SH-SY5Y (cell line): ENCODE measurements at regions not wholly inside any gene's neighbourhood (a gene's known extent, or its start where the extent isn't known, plus 50 kb on each side); places are given as distances from the start of the nearest gene placed in this dataset.

Experiments
- GATA2 ChIP-seq: IDR thresholded peaks from 2 replicates; pipeline ENCODE4 v1.6.1; 2011; ENCODE audit warnings: mild to moderate bottlenecking, low read depth, low read length
- GATA3 ChIP-seq: IDR thresholded peaks from 2 replicates; pipeline ENCODE4 v1.6.1; 2011; ENCODE audit warnings: low read depth, mild to moderate bottlenecking, low read length, moderate library complexity

DNA sequence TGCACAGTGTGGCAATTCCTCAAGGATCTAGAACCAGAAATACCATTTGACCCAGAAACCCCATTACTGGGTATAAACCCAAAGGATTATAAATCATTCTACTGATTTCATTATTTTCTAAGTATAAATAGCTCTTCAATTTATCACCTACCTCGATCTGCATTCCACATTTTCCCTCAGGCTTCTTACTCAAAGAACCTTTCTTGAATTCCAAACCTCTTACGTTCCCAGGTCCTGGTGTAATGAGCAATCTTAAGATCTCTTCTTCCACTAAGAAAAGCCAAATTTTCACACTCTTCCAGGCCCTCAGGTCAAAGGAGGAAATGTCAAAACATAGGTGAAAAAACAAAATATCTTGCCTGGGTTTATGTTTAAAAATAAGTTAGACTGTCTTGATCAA lies 237.3 kb upstream of the GPC6 start:
- no peak for TF ChIP-seq GATA2
- TF ChIP-seq GATA3, result no peak

DNA sequence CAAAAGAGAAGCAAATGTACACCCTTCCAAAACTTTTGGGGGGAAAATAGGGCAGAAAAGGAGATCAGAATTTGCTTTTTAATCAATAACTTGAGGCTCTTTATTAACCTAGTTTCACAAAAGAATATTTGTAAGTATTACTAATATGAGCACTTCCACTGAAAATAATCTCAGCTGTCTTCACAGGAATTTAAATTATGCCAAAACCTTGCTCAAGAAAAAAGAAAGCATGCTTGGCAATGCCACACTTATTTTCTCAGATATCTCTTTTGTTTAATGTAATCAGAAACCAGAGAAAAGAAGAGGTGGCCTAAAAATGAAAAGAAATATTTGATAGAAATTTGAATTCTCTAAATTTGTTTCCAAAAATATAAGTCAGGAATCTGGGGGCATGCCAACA lies 234.9 kb upstream of the GPC6 start:
- no peak for TF ChIP-seq GATA3
- no peak for TF ChIP-seq GATA2

DNA sequence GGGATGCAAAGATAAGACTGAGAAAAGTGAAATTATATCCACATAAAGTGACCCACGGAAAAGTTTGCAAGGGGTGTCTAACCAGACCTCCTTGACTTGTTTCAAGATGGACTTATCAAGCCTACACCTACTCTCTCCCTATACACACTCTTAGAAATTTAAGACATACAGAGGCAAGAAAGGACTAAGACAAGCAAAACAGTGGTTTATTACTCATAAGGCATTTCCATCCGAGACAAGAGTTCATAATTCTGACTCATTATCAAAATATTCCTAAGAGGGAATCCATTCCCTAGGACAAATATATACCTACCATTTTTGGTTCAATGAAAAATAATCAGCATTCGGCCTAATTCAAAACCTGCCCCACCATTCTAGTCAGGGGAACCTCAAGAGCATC lies 232.6 kb upstream of the GPC6 start:
- no peak for TF ChIP-seq GATA2
- no peak for TF ChIP-seq GATA3

DNA sequence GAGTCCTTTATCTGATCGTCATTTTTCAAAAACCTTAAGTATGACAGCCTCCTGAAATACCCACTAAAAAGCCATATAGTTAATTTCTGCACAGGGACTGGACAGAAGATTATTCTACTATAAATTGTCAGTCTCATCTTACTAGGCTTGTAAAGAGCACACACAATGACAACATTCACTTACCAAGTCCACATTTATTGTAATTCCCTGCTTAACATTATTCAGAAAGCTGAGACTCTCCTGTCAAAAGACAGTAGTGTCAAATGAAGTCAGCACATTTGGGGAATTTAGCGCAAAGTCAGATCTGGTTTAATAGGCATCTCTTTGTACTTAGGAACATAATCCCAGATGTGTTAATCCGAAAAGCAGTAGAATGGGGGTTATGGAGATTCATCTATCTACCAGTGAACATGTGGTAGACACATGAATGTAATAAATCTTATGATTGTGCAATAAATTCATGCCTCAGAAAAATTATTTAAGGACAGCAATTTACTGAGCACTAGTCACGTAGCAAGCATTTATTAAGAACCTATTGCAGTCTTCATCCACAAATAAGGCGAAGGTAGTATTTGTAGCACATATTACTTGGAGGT lies 224.6 kb upstream of the GPC6 start:
- TF ChIP-seq GATA2, result no peak
- TF ChIP-seq GATA3, result no peak

DNA sequence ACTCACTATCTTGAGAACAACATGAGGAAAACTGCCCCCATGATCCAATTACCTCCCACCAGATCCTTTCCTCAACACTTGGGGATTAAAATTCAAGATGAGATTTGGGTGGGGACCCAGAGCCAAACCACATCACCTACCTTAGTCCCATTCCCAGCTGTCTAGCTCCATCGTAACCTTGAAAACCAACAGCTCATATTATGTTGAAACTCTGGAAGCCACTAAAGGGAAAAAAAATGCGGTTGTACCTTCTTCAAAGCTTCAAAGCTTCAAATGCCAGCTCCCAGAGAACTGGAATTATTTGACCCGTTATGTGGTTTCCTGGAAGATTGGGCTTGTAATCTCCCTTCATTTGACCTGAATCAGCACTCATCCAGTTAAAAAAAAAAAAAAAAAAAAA lies 223.1 kb upstream of the GPC6 start:
- TF ChIP-seq GATA3 (no peak), GATA2 (no peak)

DNA sequence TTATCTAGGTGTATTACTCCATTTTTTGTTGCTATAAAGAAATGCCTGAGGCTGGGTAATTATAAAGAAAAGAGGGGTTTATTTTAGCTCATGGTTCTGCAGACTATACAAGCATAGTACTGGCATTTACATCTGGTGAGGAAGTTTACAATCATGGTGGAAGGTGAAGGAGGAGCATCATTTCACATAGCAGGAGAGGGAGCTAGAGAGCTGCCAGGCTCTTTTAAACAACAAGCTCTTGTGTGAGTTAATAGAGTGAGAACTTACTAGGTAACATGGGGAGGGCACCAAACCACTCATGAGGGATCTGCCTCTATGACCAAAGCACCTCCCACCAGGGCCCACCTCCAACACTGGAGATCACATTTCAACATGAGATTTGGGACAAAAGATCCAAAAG lies 221.7 kb upstream of the GPC6 start:
- TF ChIP-seq GATA3 (no peak), GATA2 (no peak)

DNA sequence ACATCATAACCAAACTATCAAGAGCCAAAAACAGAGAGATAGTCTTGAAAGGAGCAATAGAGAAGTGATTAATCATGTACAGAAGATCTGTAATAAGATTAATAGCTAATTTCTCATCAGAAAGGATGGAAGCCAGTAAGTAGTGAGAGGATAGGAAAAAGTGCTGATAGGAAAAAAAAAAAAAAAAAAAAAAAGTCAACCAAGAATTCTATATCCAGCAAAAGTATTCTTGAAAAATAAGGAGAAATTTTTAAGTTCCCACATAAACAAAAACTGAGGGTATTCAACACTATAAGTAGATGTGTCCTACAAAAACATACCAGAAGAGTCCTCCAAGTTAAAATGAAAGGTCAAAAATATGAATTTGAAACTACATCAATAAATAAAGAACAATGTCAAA lies 218.7 kb upstream of the GPC6 start:
- TF ChIP-seq GATA2 (no peak), GATA3 (no peak)

DNA sequence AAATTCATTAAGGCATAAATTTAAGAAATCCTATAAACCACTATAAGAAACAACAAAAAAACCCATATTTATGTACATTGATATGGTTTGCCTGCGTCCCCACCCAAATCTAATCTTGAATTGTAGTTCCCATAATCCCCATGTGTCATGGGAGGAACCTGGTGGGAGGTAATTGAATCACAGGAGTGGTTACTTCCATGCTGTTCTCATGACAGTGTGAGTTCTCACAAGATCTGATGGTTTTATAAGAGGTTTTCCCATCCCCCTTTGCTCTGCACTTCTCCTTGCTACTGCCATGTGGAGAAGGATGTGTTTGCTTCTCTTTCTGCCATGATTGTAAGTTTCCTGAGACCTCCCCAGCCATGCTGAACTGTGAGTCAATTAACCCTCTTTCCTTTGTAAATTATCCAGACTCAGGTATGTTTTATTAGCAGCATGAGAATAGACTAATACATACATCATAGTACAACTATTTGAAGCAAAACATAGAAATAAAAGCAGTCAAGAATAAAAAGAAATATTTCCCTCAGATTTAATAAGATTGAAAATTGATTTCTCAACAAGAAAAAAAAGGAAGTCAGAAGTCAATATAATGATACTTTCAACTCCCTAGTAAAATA lies 209.0 kb upstream of the GPC6 start:
- TF ChIP-seq GATA3 (no peak), GATA2 (no peak)

DNA sequence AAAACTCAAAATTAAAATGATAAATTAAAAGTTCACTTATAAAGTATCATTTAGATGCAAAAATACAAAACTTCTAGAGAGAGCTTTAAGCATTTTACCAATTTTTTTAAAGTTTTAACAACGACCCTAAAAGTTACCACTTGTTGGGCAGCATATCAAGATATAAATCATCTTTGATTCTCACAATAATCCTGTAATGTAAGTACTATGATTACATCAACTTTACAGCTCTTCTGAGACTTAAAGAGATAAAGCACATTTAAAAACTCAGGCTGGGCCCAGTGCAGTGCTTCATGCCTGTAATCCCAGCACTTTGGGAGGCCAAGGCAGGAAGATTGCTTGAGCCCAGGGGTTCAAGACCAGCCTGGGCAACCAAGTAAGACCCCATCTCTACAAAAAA lies 202.7 kb upstream of the GPC6 start:
- TF ChIP-seq GATA3 (no peak), GATA2 (no peak)

DNA sequence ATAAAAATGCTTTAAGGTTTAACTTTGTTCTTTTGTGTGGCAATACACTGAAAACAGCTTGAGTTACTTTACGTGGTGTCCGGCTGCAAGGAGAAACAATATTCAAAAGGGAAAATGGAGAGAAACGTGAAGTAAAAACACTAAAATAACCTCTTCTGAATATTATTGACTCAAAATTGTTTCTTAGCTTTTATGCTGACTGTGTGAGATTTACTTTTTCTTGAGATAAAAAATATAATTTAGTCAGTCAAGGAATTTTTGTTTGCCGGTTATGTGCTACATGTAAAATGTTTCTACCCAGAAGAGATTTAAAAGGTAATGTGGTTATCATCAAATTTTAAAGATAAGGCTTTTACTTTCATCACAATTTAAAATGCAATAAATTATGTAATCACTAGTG lies 200.6 kb upstream of the GPC6 start:
- no peak for TF ChIP-seq GATA2
- no peak for TF ChIP-seq GATA3

DNA sequence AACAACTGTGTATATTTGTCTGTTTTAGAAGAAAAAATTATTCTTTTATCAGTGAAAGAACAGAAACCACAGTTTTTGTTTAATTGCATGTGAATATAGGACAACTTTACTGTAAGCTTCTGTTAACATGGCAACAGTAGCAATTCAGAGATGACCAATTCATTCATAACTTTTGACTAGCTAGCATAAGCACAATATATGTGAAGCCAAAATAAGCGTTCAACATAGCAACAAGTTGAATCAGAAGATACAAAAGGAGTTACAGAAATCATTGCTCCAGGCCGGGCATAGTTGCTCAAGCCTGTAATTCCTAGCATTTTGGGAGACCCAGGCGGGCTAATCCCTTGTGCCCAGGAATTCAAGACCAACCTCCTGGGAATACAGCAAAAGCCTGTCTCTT lies 197.1 kb upstream of the GPC6 start:
- TF ChIP-seq GATA2 (no peak), GATA3 (no peak)

DNA sequence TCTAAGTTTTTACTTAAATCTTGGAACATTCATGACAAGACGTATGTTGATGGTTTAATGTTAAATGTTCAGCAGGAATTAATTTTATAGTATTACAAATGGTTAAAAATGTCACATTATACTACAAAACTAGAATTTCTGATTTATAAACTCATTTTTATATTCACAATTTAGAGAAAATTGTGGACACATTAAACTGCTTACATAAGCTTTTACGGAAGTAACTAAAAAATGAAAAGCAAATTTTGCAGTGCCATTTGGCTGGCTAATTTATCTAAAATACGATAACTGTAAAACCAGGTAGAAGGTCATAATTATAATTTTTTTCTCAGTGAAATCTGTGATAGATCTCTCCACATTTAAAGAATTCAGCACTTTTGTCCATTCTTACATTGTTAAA lies 190.2 kb upstream of the GPC6 start:
- TF ChIP-seq GATA3, result no peak
- no peak for TF ChIP-seq GATA2

DNA sequence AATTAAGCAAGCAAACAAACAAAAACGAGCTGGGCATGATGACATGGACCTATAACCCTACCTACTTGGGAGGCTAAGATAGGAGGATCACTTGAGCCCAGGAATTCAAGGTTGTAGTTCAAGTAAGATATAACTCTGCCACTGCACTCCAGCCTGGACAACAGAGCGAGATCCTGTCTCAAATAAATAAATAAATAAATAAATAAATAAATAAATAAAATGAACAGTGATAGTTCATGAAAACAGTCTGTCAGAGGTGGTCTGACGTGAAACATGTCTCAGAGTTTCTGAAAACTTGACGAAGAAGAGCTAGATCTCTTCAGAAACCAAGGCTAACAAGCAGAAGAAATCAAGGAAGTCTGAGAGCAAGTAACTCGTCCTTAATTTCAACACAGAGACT lies 188.8 kb upstream of the GPC6 start:
- no peak for TF ChIP-seq GATA3
- no peak for TF ChIP-seq GATA2

DNA sequence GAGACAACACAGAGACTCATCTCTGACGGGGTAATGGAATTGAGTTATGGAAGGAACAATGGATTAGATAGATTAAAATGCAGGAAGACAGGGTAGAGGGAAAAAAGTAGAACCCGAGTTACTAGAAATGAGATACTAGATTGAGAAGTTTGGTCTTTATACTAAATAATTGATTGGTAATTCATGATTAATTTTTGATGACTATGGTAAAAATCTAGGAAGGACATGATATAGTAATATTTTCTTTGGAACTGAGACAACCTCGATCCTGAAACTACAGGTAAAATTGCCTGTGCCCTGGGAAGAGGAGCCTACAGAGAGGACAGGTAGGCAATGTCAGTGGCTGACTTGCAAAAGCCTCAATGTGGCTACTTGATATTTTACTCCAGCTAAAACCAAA lies 188.4 kb upstream of the GPC6 start:
- no peak for TF ChIP-seq GATA2
- TF ChIP-seq GATA3, result no peak

DNA sequence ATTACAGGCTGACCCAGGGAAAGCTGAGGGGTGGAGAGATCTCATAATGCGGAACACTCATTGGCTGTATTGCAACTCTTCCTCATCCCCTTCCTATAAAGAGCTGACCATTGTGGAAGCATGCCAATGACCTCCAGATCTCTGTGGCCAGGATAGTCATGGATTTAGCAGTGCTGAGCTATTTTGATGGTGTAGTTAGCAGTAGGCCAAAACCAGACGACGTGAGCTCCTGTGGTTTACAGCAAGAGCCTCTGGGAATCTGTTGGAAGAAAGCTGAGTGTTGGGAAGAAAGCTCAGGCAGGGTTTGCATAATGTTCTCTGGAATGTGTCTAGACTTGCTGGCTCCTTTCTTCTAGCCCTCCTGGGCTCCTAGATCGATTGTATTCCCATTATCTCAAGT lies 187.5 kb upstream of the GPC6 start:
- no peak for TF ChIP-seq GATA3
- no peak for TF ChIP-seq GATA2

DNA sequence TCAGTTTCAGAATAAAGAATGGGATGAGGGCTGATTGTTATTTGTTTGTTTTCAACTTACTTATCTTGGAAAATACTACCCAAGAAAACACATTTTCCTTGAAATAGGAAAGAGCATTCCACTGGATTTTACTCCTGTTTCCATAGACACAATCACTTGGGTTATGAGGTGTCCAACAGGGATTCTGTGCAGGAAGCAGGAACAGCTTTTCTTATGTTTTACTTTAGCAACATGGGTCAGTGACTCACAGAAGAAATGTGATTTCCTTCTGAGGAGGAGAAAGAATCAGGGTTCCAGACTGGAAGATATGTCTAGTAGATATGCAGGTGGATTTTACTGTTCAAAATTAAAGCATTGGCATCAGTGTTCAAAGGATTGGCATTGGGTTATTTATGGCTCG lies 180.8 kb upstream of the GPC6 start:
- TF ChIP-seq GATA3 (no peak), GATA2 (no peak)

DNA sequence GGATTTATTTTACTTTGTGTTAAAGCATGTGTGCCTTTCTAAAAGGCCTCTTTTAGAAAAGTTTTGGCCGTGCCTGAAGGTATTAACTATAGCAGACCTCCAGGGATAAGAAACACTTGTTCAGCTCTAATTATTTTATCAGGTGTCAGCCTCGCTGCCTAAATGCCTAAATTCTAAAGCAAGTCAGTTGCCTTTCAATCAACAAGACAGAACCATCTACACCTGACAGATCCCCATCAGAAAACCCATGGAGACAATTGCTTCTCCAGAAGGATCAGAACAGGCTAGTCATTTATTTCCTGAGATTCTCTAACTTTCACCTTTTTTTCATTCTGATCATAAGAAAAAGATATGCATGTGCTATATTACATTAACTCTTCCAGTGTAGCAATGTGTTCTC lies 171.4 kb upstream of the GPC6 start:
- no peak for TF ChIP-seq GATA2
- no peak for TF ChIP-seq GATA3
